HG03045 (cell line): ENCODE measurements at regions not wholly inside any gene's neighbourhood (a gene's known extent, or its start where the extent isn't known, plus 50 kb on each side); places are given as distances from the start of the nearest gene placed in this dataset.
"Not testable (repeated sequence)": the region's sequence is repeated elsewhere in the genome, so short reads cannot be mapped to it uniquely, and the experiment has no call there.

Source experiments
- ATAC-seq: cut with Tn5 transposase; IDR thresholded peaks from one replicate; pipeline ENCODE4 v1.9.1; 2021; ENCODE audit warnings: mild to moderate bottlenecking, moderate library complexity; ENCODE audit not compliant: unreplicated experiment

DNA sequence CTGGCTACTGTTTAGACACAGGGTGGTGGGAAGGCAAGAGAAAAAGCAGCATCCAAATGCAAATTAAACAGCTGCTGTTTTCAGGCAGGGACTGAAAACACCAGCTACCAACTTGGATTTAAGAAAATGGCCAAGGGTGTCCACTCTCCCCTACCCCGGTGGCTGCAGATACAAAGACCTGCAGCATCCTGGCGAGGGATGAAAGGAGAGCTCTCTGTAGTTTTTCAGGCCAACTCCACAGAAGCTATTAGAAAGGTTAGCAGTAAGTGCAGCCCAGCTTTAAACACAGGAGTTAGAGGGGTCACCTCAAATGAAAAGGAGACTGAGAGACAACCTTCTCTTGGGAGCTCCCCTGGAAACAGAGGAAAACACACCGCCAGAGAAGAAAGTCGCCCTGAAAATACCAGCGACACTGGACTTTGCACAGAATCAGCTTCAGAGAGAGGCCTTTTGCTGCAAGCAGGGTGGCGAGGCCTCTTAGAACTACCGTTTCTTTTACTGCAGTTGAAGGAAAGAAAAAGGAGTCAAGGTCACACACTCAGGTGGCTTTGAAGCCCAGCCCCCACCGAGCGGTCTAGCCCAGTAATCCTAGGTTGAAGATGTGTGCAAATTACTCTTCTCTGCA is 74.4 kb upstream of the TIAM1 start:
- ATAC-seq: no peak

DNA sequence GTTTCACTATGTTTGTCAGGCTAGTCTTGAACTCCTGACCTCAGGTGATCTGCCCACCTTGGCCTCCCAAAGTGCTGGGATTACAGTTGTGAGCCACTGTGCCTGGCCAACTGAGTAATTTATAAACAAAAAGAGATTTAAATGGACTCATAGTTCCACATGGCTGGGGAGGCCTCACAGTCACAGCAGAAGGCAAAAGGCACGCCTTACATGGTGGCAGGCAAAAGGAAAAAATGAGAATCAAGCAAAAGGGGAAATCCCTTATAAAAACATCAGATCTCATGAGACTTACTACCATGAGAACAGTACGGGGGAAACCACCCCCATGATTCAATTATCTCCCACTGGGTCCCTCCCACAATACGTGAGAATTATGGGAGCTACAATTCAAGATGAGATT is 73.2 kb upstream of the TIAM1 start:
- not testable (repeated sequence) for ATAC-seq

DNA sequence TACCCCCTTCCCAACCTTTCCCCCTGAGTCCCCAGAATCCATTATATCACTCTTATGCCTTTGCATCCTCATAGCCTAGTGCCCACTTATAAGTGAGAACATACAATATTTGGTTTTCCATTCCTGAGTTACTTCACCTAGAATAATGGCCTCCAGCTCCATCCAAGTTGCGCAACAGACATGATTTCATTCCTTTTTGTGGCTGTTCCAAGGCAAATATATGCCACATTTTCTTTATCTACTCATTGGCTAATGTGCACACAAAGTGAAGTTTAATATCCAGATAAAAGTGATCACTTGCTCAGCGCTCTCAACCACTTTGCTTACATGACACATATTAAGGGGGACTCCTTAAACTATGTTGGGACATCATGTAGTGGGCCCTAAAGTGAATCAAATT is 72.4 kb upstream of the TIAM1 start:
- no peak for ATAC-seq

DNA sequence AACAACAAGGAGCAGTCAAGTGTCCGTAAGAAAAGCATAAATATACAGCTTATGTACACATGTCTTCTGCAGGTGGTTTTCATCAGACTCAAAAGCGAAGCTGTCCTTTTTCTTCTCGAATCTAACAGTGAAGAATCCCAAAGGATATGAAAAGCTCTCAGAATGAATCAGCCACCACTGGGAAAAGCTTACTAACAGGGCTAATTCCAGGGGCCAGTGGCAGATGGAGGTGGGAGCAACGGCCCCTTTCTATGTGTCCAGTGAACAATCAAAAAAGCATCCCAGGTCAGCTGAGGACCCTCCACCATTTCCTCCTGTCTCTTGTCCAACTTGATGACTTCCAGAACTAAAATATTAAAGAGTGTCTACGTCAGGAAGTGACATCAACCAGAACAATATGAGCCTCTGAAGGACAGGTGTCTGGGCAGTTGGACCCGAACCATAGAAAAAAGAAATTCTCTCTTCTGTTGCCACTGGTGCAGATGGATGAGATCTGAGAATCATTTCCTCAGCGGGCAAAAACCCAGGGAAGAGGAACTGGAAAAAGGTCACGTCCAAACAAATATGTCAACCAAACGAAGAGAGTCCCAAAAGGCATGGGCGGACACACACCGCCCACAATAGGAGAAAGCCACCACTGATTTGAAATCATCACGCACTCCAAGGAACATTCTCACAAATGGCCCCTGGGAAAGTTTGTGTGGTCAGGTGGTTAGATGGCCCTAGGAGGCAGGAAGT is 70.4 kb upstream of the TIAM1 start:
- ATAC-seq: no peak

- no peak for ATAC-seq
Measured at GRCh38 chr21:31413698-31414097, 69.6 kb upstream of the TIAM1 start.

DNA sequence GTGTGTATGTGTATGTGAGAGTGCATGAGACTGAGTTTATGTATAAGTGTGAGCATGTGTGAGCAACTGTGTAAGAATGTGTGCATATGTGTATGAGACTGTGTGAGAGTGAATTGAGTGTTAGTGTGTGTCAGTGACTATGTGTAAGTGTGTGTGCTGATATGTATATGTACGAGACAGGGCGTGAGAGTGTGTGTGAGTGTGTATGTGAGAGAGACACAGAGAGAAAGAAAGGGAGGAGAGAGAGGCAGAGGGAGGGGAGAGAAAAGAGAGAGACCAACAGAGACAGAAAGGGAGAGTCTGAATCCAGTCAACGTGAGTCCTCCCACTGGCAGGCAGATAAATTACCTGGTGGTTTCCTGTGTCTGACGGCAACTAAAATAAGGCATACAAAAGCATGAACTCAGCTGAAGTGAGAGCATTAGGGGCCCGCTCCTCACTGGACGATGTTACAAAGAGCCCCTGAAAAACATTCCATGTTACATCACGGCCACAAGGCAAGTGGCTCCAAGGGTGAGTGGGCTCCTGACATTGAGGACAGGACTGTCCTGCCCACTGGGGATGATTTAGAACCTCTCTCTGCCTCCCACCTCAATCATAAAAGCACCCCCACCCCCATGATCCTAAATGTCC is 66.6 kb upstream of the TIAM1 start:
- ATAC-seq: no peak

DNA sequence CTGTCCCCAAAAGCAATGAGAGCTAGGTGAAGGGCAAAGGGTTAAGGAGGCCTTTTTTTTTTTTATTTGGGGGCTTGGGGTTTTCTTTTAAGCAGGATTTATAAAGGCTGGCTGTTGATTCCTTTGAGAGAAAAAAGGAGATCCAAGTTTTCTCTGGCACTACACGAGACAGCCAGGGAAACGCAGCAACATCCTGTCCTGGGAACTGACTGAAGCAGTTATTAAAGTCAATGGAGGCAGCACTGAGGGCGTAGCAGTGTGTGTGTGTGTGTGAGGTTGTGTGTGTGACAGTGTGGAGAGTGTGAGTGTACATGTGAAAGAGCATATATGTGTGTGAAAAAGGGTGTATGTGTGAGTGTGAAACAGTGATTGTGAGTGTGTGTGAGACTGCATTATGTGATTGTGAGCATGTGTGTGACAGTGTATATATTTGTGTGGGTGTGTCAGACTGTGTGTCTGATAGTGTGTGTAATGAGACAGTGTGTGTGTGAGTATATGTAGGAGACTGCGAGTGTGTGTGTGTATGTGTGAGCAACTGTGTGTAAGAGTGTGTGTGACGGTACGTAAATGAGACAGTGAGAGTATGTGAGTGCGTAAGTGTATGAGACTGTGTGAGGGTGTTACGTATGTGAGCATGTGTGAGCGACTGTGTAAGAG is 65.9 kb upstream of the TIAM1 start:
- ATAC-seq: no peak

- ATAC-seq: no peak
Measured at GRCh38 chr21:31408301-31409088, 64.4 kb upstream of the TIAM1 start.

DNA sequence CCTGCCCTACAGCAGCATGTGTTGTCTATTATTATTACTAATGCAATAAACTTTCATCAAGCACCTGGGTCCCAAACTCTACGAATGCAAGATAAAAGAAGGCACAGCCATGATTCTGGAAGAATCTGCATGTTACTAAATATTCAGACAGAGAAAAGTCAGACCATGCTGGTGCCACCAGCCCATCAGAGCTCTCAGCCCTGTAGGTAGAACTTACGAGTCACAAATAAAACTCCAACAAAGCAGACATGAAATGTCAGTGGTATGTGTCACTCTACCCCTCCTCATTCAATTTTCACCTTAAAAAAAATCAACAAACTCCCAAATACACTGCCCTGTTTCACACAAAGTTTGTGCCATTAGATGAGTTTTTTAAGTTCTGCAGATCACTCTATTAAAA is 62.4 kb upstream of the TIAM1 start:
- no peak for ATAC-seq

DNA sequence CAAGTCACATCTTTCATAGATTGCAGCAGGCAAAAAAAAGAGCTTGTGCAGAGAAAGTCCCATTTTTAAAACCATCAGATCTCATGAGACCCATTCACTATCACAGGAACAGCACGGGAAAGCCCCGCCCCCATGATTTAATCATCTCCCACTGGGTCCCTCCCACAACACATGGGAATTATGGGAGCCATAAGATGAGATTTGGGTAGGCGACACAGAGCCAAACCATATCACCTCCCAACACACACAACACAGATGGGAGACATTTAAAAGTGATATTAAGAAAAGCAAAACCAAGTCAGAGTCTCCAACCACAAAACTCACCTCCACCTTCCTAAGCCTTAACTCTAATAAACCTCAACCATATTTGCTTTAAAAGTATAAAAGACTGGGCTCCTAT is 61.5 kb upstream of the TIAM1 start:
- ATAC-seq: no peak

- no peak for ATAC-seq
Measured at GRCh38 chr21:31403596-31404333, 59.7 kb upstream of the TIAM1 start.

DNA sequence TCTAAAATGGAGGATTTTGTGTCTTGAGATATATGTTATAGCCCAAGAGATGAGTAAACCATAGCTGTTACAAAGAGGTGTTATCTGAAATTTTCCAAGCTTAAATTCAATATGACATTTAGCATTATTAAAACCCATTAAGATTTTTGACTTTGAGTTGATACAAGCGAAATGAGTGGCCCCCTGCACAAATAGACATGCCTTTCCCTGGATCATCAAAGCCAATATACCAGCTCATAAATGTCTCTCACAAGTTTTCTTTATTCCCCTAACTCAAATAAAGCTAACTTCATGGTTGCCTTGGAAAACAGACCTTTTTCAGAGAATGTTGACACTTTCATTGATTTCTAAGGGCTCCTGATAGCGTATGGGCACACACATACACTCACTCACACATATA is 55.5 kb upstream of the TIAM1 start:
- no peak for ATAC-seq

- ATAC-seq: no peak
Measured at GRCh38 chr21:31398574-31398973, 54.5 kb upstream of the TIAM1 start.

DNA sequence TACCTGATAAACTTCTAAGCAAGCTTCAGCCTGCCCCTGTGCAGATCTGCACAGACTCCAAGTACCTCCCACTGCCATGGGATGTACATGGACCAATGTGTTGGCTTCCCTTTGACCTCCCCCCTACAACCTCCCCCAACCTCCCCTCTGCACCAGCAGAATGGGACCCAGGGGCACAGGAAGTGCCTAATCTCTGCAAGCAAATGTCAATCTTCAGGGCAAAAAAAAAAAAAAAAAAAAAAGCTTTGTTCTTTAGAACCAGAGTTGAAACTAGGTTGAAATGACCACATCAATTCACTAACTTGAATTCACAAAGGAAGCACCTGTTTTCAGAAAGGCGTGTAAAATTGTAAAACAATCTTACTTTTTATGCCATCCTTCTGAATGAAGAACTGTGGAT is 53.9 kb upstream of the TIAM1 start:
- no peak for ATAC-seq

GRCh38 chr21:31397515-31397926 is 53.5 kb upstream of the TIAM1 start:
- ATAC-seq: no peak

- no peak for ATAC-seq
Measured at GRCh38 chr21:31397030-31397429, 53.0 kb upstream of the TIAM1 start.

- no peak for ATAC-seq
Measured at GRCh38 chr21:31396399-31396798, 52.3 kb upstream of the TIAM1 start.

DNA sequence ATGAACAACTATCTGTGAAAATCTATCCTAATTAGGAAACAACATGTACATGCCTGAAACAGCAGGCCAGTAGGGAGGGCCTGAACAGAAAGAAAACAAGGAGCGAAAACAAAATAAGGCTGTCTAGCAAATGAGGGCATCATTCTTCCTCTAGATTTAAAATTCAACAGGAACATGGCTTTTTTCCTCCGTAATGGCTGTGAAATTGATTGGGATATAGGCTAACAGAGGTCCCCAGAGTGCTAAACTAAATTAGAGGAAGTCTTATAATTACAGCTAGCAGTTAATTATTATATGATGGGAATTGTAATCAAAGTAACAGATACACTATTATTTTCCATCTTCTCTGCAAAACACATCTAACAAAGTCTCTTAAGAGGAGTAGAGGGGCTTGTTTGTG is 51.7 kb upstream of the TIAM1 start:
- ATAC-seq: no peak

DNA sequence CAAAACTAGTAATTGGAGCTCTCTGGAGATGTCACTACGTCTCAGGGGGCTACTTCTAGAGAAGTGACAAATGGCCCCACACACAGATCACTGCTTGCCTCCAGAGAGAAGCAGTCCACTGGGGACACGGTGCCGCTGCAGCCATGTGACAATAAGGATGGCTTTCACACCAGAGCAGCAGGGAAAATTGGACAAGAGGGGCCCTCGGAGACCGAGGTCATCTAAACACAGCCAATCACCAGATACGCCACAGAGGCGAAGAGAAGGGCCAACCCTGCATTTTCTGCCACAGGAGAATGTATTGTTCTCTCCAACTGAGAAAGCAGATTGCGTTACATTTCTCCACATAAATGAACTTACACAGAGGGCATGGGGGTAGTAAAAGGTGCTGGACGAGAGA is 51.2 kb upstream of the TIAM1 start:
- ATAC-seq: no peak

DNA sequence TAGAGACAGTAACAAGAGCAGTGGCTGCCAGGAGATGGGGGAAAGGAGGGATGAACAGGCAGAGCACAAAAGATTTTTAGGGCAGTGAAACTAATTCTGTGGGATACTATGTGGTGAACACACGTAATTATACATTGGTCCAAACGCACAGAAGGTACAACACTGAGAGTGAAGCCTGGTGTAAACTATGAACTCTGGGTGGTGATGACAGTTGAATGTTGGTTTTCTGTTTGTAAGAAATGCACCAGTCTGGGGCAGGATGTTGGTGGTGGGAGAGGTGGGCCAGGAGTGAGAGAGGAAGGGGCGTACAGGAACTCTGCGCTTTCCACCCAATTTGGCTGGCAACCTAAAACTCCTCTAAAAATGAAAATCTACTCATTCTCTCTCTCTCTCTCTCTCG is 50.2 kb upstream of the TIAM1 start:
- ATAC-seq: no peak
